H9 (cell line): ENCODE measurements at regions not wholly inside any gene's neighbourhood (a gene's known extent, or its start where the extent isn't known, plus 50 kb on each side); places are given as distances from the start of the nearest gene placed in this dataset.

ENCODE experiments used
- DNase-seq: peaks from one replicate; pipeline ENCODE4 v3.0.0-alpha.2; 2017
- H2AFZ ChIP-seq: one replicate; pipeline ENCODE4 v1.6.1; 2013; ENCODE audit warnings: mild to moderate bottlenecking, low read length, control low read depth, moderate library complexity
- H2AK5ac ChIP-seq: 2 replicates; pipeline ENCODE4 v1.6.1; 2013; ENCODE audit warnings: low read length, control low read depth, mixed read lengths; ENCODE audit not compliant: insufficient read length
- H2BK120ac ChIP-seq: one replicate; pipeline ENCODE4 v1.6.1; 2013; ENCODE audit warnings: low read depth, mild to moderate bottlenecking, low read length, control low read depth, inconsistent platforms; ENCODE audit not compliant: poor library complexity, severe bottlenecking
- H2BK12ac ChIP-seq: 2 replicates; pipeline ENCODE4 v1.6.1; 2013; ENCODE audit warnings: low read length, control low read depth, mixed read lengths, low read depth; ENCODE audit not compliant: insufficient read length
- H2BK15ac ChIP-seq: 2 replicates; pipeline ENCODE4 v1.6.1; 2013; ENCODE audit warnings: low read depth, low read length, control low read depth
- H2BK20ac ChIP-seq: one replicate; pipeline ENCODE4 v1.6.1; 2013; ENCODE audit warnings: low read depth, mild to moderate bottlenecking, low read length, control low read depth, inconsistent platforms; ENCODE audit not compliant: poor library complexity, severe bottlenecking
- H2BK5ac ChIP-seq: 2 replicates; pipeline ENCODE4 v1.6.1; 2013; ENCODE audit warnings: low read length, control low read depth, mixed read lengths; ENCODE audit not compliant: insufficient read length
- H3K14ac ChIP-seq: 2 replicates; pipeline ENCODE4 v1.6.1; 2013; ENCODE audit warnings: low read length, control low read depth; ENCODE audit not compliant: insufficient read depth
- H3K18ac ChIP-seq: 2 replicates; pipeline ENCODE4 v1.6.1; 2013; ENCODE audit warnings: low read depth, mild to moderate bottlenecking, mixed read lengths, low read length, control low read depth; ENCODE audit not compliant: insufficient read length
- H3K23ac ChIP-seq: 2 replicates; pipeline ENCODE4 v1.6.1; 2013; ENCODE audit warnings: low read length, control low read depth, mixed read lengths, low read depth; ENCODE audit not compliant: insufficient read length
- H3K23me2 ChIP-seq: 2 replicates; pipeline ENCODE4 v1.6.1; 2013; ENCODE audit warnings: low read depth, mild to moderate bottlenecking, mixed read lengths, low read length, control low read depth; ENCODE audit not compliant: insufficient read length, poor library complexity, severe bottlenecking
- H3K27ac ChIP-seq: 2 replicates; pipeline ENCODE4 v1.5.1; 2013; ENCODE audit warnings: low read length, control low read depth, mixed read lengths, low read depth; ENCODE audit not compliant: insufficient read length
- H3K27me3 ChIP-seq: 2 replicates; pipeline ENCODE4 v1.6.1; 2013; ENCODE audit warnings: low read length, control low read depth, inconsistent platforms; ENCODE audit not compliant: insufficient read depth
- H3K4ac ChIP-seq: 2 replicates; pipeline ENCODE4 v1.6.1; 2013; ENCODE audit warnings: low read depth, mild to moderate bottlenecking, control low read depth, inconsistent platforms, low read length, moderate library complexity
- H3K4me1 ChIP-seq: 2 replicates; pipeline ENCODE4 v1.6.1; 2013; ENCODE audit warnings: low read length, control low read depth, inconsistent platforms; ENCODE audit not compliant: insufficient read depth
- H3K4me2 ChIP-seq: 2 replicates; pipeline ENCODE4 v1.6.1; 2013; ENCODE audit warnings: low read length, control low read depth, mixed read lengths; ENCODE audit not compliant: insufficient read length, insufficient read depth
- H3K56ac ChIP-seq: 2 replicates; pipeline ENCODE4 v1.6.1; 2013; ENCODE audit warnings: low read depth, mild to moderate bottlenecking, mixed read lengths, low read length, control low read depth; ENCODE audit not compliant: insufficient read length
- H3K79me1 ChIP-seq: 2 replicates; pipeline ENCODE4 v1.6.1; 2013; ENCODE audit warnings: low read depth, mild to moderate bottlenecking, moderate library complexity, low read length, control low read depth, inconsistent platforms; ENCODE audit not compliant: insufficient read depth, poor library complexity, severe bottlenecking
- H3K79me2 ChIP-seq: 2 replicates; pipeline ENCODE4 v1.6.1; 2013; ENCODE audit warnings: low read length, control low read depth, inconsistent platforms; ENCODE audit not compliant: insufficient read depth
- H3K9ac ChIP-seq: 2 replicates; pipeline ENCODE4 v1.6.1; 2013; ENCODE audit warnings: low read length, control low read depth, mixed read lengths; ENCODE audit not compliant: insufficient read length; ENCODE audit errors: extremely low read depth
- H3K9me3 ChIP-seq: one replicate; pipeline ENCODE4 v1.6.1; 2013; ENCODE audit warnings: low read depth, low read length, inconsistent platforms; ENCODE audit not compliant: control insufficient read depth
- H3T11ph ChIP-seq: one replicate; pipeline ENCODE4 v1.6.1; 2013; ENCODE audit warnings: mild to moderate bottlenecking, low read length, control low read depth, inconsistent platforms
- H4K20me1 ChIP-seq: one replicate; pipeline ENCODE4 v1.6.1; 2013; ENCODE audit not compliant: control insufficient read depth, insufficient read length, insufficient read depth
- H4K5ac ChIP-seq: 2 replicates; pipeline ENCODE4 v1.6.1; 2013; ENCODE audit warnings: low read depth, mild to moderate bottlenecking, mixed read lengths, low read length, control low read depth; ENCODE audit not compliant: insufficient read length
- H4K8ac ChIP-seq: replicated peaks from 2 replicates; pipeline ENCODE4 v1.6.1; 2013; ENCODE audit warnings: low read length, control low read depth, mixed read lengths, low read depth; ENCODE audit not compliant: insufficient read length
- H4K91ac ChIP-seq: 2 replicates; pipeline ENCODE4 v1.6.1; 2013; ENCODE audit warnings: low read depth, mild to moderate bottlenecking, moderate library complexity, mixed read lengths, low read length, control low read depth; ENCODE audit not compliant: insufficient read length
- H3K27ac Mint-ChIP-seq, 3 experiments: 2 replicates in 2 of 3; 3 replicates in 1 of 3; pipeline ENCODE4 v1.8.0; 2020 to 2021; ENCODE audit warnings: mixed read lengths in 3 of 3, mild to moderate bottlenecking in 1 of 3, moderate library complexity in 1 of 3
- H3K27me3 Mint-ChIP-seq: 2 replicates; pipeline ENCODE4 v1.8.0; 2021; ENCODE audit warnings: low read depth, mild to moderate bottlenecking, moderate library complexity, mixed read lengths
- H3K36me3 Mint-ChIP-seq, 3 experiments: 2 replicates in 2 of 3; 3 replicates in 1 of 3; pipeline ENCODE4 v1.8.0; 2020 to 2021; ENCODE audit warnings: low read depth in 3 of 3, mixed read lengths in 3 of 3; ENCODE audit not compliant: insufficient read depth in 1 of 3
- H3K4me1 Mint-ChIP-seq, 2 experiments: 2 replicates each; pipeline ENCODE4 v1.8.0; 2020; ENCODE audit warnings: mixed read lengths in 2 of 2
- H3K4me3 Mint-ChIP-seq, 2 experiments: 2 replicates in 1 of 2; 3 replicates in 1 of 2; pipeline ENCODE4 v1.8.0; 2020 to 2021; ENCODE audit warnings: mild to moderate bottlenecking in 2 of 2, mixed read lengths in 2 of 2, moderate library complexity in 1 of 2
- H3K9me3 Mint-ChIP-seq, 2 experiments: 2 replicates in 1 of 2; 3 replicates in 1 of 2; pipeline ENCODE4 v1.8.0; 2020; ENCODE audit warnings: mild to moderate bottlenecking in 2 of 2, mixed read lengths in 2 of 2, moderate library complexity in 1 of 2
- WGBS: extraction: QIAGEN DNeasy Blood & Tissue Kit; methylation state at CpG from one replicate; pipeline ENCODE4 v1.1.7; 2013; ENCODE audit warnings: missing lambda C conversion rate, low lambda C conversion rate, mixed read lengths; ENCODE audit not compliant: insufficient read length; ENCODE audit errors: extremely low coverage; 5-methylcytosine and 5-hydroxymethylcytosine counted together
- TF ChIP-seq, protein P1 (sequence below): fragments of 200-600 bp; sonication (generic); conservative IDR thresholded peaks from 3 replicates; pipeline ENCODE4 v1.8.0; 2021; ENCODE audit warnings: antibody characterized with exemption, mild to moderate bottlenecking

DNA sequence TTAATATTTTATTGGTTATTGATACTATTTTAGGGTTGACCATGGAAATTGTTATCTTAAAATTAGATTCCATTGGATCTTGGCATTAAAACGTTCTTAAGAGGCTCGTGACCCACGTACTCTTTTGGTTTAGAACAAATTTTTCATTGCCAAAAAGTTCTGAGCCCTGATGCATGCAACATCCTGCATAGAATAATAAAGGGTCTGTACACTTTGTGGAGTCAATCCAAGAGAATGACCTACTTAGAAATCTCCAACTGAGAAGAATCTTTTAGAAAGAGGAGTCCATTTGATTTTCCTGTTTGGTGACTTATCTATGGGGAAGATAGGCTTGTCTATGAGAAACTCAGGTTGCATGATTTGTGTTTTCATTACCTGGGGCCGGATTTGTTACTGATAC lies 404.2 kb upstream of the RGMA start:
- no peak overlapping the region for H3K23ac ChIP-seq
- no peak overlapping the region for H2AFZ ChIP-seq
- H2BK20ac ChIP-seq: no peak overlapping the region
- H3K27me3 Mint-ChIP-seq: peaks cover 3% of the 10 kb centered on the region
- H3K14ac ChIP-seq: no peak overlapping the region
- no peak overlapping the region for H4K8ac ChIP-seq
- no peaks in the 10 kb centered on the region for H4K20me1 ChIP-seq
- no peaks in the 10 kb centered on the region for H3K23me2 ChIP-seq
- H3K79me1 ChIP-seq: no peaks in the 10 kb centered on the region
- no peak overlapping the region for H4K5ac ChIP-seq
- H4K91ac ChIP-seq: no peak overlapping the region
- H2BK5ac ChIP-seq: no peak overlapping the region
- no peak overlapping the region for H3K56ac ChIP-seq
- no peaks in the 10 kb centered on the region for H3K79me2 ChIP-seq
- no peak overlapping the region for H3K9ac ChIP-seq
- H2BK12ac ChIP-seq: no peak overlapping the region
- H3K4me1 Mint-ChIP-seq: peaks cover 18 to 19% of the 10 kb centered on the region in 2 experiments
- no peak overlapping the region for H3T11ph ChIP-seq
- H3K4me2 ChIP-seq: no peak overlapping the region
- TF ChIP-seq, protein P1, sequence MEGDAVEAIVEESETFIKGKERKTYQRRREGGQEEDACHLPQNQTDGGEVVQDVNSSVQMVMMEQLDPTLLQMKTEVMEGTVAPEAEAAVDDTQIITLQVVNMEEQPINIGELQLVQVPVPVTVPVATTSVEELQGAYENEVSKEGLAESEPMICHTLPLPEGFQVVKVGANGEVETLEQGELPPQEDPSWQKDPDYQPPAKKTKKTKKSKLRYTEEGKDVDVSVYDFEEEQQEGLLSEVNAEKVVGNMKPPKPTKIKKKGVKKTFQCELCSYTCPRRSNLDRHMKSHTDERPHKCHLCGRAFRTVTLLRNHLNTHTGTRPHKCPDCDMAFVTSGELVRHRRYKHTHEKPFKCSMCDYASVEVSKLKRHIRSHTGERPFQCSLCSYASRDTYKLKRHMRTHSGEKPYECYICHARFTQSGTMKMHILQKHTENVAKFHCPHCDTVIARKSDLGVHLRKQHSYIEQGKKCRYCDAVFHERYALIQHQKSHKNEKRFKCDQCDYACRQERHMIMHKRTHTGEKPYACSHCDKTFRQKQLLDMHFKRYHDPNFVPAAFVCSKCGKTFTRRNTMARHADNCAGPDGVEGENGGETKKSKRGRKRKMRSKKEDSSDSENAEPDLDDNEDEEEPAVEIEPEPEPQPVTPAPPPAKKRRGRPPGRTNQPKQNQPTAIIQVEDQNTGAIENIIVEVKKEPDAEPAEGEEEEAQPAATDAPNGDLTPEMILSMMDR: no peak
- H2BK15ac ChIP-seq: no peak overlapping the region
- no peaks in the 10 kb centered on the region for H3K27me3 ChIP-seq
- H3K4ac ChIP-seq: no peak overlapping the region
- no peaks in the 10 kb centered on the region for H3K9me3 ChIP-seq
- DNase-seq: no peak
- H3K27ac Mint-ChIP-seq: no peak overlapping the region
- no peak overlapping the region for H2AK5ac ChIP-seq
- WGBS: no CpG with 5 or more reads among the region's 4 CpGs
- H3K36me3 Mint-ChIP-seq: peaks cover 0 to 4% (median 3%) of the 10 kb centered on the region in 3 experiments; a peak in 1 of 7 replicates
- H3K9me3 Mint-ChIP-seq: no peaks in the 10 kb centered on the region
- no peak overlapping the region for H2BK120ac ChIP-seq
- H3K27ac ChIP-seq: no peak overlapping the region
- no peak overlapping the region for H3K4me3 Mint-ChIP-seq
- no peak overlapping the region for H3K18ac ChIP-seq
- H3K4me1 ChIP-seq: 0 out of 2 replicates have a peak, but pooled peaks cover 4% of the 10 kb centered on the region
